GM18867 (cell line): ENCODE measurements at regions not wholly inside any gene's neighbourhood (a gene's known extent, or its start where the extent isn't known, plus 50 kb on each side); places are given as distances from the start of the nearest gene placed in this dataset.
"Not testable (repeated sequence)": the region's sequence is repeated elsewhere in the genome, so short reads cannot be mapped to it uniquely, and the experiment has no call there.

Source experiments
- ATAC-seq: cut with Tn5 transposase; IDR thresholded peaks from one replicate; pipeline ENCODE4 v1.9.1; 2021; ENCODE audit warnings: mild to moderate bottlenecking, moderate library complexity; ENCODE audit not compliant: unreplicated experiment

DNA sequence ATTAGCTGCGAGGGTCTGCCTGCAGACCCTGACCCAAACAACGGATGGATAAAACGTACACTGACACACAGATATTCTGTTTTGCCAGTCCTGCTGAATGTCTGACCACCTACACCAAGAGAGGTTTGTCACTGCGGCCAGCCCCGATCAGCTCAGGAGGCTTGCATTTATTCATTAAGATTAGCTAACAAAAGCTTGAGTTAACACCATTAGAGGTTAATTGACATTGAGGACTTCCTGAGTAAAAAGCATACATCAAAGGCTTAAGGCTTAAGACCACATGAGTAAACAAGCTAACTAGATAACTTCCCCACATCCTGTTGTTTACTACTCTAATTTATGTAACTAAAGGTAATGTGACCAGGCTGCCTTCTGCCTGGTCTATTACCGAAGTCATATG, 198.1 kb upstream of the TRPC7 start:
- ATAC-seq = no peak

DNA sequence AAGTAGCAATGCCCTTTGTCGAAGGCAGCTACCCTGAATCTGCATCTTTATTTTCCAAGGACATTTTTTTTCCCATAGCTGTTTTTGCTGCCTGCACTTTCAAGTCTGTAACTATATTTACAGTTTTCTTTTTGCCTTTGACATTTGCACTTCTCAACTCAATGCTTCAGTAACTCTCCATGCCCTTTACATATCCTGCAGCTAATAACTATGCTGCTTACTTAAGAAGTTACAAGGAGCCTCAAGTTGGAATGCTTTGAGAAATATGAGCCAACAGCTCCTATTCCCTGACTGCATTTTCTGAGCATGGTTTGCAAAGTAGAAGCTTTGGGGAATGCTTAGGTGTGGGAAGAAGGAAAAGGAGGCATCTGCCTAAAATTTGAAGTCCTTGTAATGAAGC, 194.8 kb upstream of the TRPC7 start:
- no peak for ATAC-seq

DNA sequence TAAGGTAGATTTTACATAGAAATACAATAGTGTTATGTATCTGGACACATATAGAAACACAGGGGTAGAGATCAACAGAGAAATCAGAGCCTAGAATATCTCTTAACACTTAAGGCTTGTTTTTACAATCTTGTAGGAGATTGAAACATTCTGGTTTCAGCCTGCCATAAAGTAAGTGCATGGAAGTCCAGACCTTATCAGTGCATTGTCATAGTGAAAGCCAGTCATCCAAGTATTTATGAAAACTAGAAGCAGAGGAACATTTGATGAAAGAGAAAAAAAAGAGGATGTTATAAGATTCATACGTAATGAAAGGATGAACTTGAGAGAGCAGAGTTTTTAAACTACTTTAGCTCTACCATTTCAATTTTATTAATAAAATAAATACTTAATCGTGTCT, 194.3 kb upstream of the TRPC7 start:
- no peak for ATAC-seq

DNA sequence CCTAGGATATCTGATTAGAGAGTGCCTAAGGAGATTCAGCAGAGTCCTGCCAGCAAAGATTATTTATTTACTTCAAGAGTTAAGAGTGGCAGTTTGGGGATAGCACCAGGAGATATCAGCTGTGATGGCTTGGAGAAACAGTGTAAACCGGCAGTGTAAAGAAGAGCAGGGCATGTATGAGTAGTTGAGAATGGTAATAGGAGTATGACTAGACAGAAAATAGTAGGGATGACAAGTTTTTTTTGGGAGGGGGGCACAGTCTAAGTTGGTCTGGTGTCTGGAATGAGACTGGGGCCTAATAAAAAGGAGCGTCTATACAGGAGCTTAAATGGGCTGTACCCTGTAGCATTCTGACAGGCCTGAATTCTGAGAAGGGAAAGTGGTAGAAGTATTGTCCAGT, 181.8 kb upstream of the TRPC7 start:
- not testable (repeated sequence) for ATAC-seq

DNA sequence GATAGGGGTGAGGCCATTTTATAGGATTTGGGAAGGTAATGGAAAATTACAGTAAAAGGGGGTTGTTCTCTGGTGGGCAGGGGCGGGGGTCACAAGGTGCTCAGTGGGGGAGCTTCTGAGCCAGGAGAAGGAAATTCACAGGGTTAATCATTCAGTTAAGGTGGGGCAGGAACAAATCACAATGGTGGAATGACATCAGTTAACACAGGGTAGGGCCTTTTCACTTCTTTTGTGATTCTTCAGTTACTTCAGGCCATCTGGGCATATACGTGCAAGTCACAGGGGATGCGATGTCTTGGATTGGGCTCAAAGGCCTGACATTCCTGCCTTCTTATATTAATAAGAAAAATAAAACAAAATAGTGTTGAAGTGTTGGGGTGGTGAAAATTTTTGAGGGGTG, 181.1 kb upstream of the TRPC7 start:
- ATAC-seq = not testable (repeated sequence)

DNA sequence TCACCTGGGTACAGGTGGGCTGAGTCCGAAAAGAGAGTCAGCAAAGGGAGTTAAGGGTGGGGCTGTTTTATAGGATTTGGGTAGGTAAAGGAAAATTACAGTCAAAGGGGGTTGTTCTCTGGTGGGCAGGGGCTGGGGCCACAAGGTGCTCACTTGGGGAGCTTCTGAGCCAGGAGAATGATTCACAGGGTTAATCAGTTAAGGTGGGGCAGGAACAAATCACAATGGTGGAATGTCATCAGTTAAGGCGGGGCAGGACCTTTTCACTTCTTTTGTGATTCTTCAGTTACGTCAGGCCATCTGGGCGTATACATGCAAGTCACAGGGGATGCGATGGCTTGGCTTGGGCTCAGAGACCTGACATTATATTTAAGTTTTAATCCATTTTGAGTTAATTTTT, 179.7 kb upstream of the TRPC7 start:
- ATAC-seq = not testable (repeated sequence)

DNA sequence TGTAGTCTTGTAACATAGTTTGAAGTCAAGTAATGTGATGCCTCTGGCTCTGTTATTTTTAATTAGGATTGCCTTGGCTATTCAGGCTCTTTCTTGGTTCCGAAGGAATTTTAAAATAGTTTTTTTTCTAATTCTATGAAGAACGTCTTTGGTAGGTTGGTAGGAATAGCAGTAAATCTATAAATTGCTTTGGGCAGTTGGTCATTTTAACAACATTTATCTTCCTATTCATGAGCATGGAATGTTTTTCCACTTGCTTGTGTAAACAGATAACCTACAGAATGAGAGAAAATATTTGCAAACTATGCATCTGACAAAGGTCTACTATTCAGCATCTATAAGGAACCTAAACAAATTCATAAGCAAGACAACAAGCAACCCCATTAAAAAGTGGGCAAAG, 173.2 kb upstream of the TRPC7 start:
- ATAC-seq = no peak

DNA sequence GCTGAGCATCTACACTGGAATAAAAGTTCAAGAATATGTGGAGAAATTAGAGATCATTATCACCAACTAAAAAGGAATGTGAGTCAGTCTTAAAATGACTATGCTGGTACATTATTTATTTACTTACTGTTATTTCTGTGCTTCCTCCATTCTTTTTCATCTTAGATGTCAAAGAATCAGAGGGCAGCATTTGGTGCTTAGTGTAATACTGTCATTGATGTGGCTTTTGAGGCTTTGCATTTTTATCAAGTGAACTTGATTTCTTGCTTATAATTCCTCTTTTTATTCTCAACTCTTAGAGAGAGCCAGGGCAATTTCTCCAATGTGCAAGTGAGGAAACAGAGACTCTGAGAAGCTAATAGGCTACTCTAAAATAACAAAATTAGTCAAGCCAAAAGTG, 163.7 kb upstream of the TRPC7 start:
- ATAC-seq = no peak

DNA sequence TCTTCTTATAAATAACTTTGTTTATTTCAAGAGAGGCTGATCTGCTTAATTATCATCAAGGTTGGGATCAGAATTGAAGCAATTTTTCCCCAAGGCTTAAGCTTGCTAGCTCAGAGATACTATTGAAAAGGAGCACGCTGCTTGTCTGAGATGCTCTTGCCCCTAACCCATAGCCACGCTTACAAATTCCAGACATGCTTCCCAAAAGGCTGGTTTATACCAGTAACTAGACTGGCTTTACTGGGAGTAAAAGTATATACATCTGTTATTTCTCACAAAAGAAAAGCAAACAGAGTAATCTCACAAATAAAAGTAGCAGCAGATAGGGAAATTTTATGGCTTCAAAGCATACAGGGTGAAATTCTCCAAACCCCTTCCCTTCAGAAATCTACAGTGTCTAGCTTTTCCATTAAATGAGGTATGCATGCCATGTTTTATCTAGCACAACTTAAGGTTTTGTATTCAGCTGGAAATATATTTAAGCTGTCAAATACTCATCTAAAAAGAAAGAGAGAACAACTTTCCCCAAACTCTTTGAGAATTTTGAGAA, 163.2 kb upstream of the TRPC7 start:
- ATAC-seq = no peak

DNA sequence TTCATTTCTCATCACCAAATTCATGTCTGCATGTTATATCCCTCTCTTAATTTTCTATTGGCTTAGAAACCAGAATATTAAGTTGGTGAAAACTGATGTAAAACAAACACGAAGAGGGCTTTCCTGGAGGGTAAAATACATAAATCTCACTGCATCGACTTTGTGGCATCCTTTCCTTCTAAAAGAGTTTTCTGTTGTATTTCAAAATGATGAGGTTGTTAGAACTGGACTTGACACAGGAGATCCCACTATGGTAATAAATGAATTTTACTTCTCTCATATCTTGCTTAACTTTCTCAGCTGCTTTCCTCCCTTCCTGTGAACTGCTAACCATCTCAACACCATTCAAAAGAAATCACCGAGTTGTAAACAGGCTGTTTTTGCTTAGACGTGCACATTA, 162.0 kb upstream of the TRPC7 start:
- ATAC-seq = no peak

DNA sequence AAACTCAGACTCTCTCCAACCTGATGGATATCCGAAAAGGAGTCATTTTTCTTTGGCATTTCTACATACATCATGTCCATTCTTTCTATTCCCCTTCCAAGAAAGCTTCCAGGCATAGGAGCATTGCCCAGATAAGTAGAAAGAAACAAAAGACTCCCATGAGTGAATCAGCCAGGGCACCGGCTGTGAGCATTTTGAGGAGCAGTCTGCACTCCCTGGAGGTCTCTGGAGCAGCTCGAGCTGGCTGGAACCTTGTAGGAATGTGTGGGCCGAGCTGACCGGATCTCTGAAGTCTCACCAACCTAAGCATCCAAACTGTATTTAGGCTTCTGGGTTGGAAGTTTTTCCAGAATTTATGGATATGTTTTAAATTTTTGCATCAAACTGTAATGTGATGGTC, 161.4 kb upstream of the TRPC7 start:
- no peak for ATAC-seq

DNA sequence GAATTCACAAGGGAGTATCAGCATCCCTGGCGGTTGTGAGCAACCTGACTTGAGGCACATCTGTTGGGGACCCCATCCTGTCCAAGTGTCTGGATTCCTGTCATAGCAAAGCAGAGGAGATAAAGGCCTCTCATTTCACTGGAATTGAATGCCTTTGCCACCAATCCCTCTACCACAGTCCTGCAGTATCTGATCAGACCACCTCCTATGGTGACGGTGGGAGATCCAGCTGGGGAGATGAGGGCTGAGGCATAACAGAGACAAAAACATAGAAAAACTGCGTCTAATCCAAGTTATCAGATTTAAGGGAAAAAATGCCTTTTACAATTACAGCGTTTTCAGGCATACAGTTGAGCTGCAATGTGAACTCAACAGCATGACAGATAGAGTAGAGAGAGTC, 160.7 kb upstream of the TRPC7 start:
- ATAC-seq = no peak

DNA sequence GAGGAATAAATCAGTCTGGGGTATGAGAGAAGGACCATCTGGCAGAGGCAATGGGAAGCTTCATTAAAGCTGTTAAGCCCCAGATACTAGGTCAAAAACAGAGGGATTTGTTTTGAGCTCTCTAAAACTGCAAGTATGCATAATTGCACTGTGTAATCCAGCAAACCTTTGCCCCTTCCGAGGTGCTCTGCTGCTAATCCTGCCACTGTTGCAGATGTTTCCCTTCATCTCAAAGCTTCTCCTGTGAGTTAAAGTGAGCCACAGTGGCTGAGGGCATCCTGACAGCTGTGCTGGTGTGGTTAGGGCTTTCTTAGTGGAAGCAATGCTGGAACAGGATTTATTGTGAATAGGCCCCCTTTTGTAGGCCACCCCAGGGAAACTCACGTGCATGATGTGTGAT, 160.3 kb upstream of the TRPC7 start:
- ATAC-seq = no peak

DNA sequence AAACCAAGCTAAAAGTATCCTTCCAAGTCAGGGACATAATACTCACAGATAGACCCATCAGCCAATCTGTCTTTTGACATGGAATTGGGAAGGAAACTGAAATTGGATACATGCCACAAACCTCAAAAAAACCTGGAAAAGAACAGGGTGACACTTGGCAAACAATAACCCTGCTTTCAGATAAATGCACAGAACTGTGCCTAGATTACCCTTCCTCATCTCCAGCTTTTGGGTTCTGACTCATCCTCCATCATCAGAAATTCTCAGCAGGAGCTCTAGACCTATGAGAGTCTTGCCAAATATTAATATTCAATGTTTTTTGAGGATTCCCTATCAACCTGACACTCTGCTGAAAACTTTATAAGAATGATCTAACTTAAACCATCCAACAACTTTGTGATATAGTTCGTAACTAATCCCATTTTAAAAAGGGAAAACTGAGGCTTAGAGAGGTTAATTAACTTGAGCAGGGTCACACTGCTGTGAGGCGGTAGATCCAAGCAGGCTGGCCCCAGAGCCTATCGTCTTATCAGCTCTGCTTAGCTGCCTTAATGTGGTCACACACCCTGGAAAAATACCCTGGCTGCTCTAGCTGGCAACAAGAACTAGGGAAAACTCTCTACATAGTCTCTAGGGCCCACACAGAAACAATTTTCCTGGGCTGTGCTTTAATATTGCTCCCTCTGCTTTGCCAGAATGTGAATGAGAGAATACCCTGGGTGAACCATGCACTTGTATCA, 157.0 kb upstream of the TRPC7 start:
- no peak for ATAC-seq

DNA sequence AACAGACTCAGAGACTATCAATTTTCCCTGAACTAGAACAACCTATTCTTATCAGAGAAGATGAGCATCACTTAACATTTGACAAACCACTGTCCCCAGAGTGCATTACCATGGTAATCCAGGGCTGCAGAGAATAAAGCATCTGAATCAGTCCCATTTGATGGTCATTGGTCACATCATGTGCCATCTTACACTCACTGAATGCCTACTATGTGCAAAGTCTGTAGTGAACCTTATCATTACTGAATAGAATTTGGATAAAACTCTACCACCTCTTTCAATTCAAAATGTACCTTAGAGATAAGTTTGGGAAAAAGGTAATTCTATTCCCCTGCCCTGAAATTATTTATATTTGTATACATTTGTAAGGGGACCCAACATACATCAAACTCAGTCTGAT, 156.4 kb upstream of the TRPC7 start:
- no peak for ATAC-seq

DNA sequence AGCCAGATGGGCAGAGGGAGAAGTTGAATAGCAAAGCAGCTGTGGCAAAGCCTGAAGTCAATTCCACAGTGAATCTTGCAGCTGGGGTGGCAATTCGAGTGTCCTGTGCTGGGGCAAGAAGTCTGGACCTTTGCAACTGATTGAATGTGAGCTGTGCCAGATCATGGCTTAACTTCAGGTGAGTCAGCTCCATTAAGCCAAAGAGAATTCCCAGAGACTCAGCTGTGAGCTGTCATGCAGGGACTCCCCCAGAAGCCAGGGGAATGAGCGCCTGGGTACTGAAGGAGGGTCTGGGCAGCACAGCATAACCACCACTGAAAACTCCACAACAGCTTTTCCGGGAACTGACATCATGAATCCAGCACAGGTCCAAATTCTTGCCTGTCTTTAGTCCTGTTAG, 153.5 kb upstream of the TRPC7 start:
- ATAC-seq = no peak

DNA sequence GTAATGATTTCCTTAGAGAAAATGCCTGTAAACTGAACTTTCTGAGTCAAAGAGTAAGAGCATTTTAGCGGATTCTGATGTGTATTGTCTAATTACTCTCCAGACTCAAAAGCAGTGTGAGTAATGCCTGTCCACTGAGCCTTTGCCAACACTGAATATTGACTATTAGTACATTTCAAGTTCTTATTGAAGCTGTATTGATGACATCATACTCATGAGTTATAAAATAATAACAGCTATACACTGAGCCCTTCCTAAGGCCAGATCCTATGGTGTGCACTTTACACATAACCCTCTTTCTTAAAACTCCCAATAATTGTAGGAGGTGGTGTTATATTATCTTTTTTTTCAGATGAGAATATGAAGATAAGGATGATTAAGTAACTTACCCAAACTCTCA, 152.8 kb upstream of the TRPC7 start:
- ATAC-seq = no peak

DNA sequence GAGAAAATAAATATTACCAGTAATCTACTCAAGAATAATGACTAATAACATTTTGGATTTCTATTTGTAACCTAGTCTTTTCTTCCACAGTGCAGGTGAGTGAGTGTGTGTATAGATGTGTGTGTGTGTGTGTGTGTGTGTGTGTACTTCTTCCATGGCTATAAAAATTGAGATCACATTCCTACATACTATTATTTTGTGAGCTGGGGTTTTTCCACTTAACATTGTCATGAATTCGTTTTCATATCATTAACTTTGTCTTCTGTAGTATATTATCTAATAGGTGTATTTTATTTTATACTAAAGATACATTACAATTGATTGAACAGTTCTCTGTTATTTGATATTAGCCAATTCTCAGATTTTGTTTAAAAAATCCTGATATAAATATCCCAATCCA, 152.4 kb upstream of the TRPC7 start:
- no peak for ATAC-seq

DNA sequence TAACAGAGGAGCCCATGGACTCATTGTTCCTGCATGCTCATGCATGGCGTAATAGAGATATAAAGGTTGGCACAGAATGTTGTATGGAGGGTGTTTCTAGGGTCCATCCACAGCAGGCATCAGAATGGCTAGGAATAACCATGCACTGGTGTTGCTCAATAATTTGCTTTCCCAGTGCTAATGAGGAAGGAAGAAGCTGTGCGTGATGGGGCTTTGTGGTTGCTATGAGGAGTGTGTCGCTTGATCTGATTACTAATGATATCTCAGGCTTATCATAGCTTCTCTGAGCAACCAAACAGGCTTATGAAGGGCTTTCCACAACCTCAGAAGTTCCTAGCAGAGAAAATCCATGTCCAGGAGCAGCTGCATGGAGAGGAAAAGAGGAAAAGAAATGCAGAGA, 151.3 kb upstream of the TRPC7 start:
- ATAC-seq = no peak

DNA sequence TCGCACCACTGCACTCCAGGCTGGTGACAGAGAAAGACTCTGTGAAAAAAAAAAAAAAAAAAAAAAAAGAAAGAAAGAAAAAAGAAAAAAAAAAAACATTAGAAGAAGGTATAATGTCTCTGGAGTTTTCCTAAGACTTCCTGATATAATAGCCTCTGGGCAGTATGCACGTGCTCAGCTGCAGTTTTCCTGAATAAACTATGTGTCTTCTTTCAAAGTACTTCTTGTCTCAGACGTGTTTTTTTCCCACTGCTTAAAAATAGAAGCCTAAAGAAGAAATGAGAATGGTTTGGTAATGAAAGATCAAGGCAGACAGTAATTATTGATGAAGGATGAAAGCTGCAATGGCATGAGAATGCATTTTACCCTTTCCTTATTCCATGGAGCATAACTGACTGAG, 148.1 kb upstream of the TRPC7 start:
- ATAC-seq = no peak

DNA sequence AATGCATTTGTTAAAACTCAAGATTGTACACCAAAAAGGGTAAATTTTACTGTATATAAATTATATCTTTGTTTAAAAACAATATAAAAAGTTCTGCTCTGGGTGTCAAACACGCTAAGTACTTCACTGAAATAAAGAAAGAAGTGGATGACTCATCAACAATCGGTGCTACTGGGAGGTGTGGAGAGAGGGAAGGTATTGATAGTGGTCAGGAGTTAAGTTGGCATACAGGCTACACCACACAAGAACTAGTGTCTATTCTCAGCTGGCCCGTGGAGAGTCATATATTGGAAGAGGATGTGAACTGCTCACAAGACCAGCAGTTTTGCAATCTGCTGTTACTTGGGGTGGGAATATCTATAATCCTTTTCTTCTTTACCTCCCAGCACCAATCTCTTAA, 145.7 kb upstream of the TRPC7 start:
- no peak for ATAC-seq

DNA sequence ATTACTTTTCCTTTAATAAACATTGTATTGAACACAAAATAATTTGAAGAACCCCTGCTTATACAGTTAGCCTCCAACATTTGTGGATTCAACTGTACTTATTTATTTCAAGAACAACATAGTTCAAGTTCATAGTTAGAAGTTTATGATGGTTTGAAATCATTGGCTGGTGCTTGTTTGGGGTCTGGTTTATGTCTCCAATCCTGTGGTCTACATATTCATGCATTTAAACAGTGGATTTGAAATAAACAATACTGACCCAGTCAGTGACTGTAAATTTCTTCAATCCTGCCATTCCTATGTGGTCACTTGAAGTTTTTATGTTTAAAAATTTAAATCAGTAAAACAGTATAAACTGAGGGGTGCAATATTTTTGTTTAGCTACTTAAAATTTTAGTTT, 145.1 kb upstream of the TRPC7 start:
- no peak for ATAC-seq

DNA sequence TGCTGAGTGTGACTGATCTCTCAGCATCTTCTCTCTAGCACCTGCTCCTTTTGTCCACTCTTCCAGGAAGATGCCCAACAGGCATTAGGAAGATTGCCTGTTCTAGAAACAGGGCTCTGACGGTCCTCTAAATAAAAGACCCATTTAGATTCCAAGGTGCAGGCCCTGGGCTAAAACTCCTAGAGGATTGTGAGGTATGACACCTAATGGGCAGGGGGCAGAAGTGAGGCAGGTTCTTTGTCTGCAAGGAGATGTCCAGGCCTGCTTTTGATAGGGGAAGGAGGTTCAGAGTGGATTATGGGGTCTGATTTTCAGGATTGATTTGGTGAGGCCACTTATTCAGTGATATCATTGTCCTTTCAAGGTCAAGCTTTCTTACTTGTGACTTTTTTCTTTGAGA, 140.8 kb upstream of the TRPC7 start:
- ATAC-seq = no peak
